ENCODE measurements at regions not wholly inside any gene's neighbourhood (a gene's known extent, or its start where the extent isn't known, plus 50 kb on each side); places are given as distances from the start of the nearest gene placed in this dataset.

DNA sequence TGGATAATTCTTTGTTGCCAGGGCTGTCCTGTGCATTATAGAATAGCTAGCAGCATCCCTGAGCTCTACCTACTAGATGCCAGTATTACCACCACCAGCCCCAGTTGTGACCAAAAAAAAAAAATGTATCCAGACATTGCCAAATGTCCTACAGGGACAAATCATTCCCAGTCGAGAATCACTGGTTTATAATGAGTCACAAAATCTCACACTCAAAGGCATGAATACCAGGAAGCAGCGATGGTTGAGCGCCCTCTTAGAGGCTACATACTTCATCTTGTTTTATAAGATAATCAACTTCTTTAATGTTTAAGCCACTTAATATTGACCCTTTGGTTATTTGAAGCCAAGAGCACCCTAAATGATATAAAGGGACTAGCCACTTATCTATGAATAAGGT is 297.3 kb downstream of the DHX15 start:
- DNase-seq (ENCODE audit: low read depth in 2 of 2), result no peak

DNA sequence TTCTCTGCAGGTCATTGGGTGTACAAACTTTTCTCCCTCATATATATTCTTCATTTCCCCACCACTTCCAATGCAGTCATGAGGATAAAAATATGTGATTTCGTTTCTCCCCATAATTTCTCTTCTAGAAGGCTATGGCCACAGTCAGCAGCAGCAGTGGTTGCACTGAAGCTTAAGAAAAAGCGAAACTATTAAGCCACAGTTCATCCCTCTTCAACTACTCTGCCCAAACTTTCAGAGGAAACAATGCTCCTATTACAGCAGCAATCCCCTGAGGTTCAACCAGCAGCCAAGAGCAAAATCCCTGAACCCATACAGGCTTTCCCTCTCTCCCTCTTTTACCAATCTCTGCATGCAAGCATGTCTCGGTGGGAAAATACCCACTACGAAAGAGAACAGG is 298.6 kb downstream of the DHX15 start:
- DNase-seq (ENCODE audit: low read depth in 2 of 2), result no peak

DNA sequence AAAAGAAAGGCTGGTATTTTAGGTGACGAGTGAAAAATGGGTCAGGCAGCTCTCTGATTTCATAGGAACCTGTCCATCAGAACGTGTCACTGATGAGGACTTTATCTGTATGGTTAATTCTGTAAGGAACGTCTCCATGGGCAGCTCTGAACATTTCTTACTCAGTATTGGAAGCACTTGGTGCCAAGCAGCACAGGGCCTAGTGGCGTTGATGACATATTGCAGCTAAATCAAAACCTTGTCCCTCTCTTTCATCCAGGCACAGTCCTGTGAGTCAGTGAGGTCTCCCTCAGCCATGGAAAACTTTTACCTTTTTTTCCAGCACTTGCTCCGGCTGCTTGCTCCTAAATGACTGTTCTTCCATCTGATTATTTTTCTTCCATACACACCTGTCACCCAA is 301.9 kb downstream of the DHX15 start:
- DNase-seq (ENCODE audit: low read depth in 2 of 2), result no peak

DNA sequence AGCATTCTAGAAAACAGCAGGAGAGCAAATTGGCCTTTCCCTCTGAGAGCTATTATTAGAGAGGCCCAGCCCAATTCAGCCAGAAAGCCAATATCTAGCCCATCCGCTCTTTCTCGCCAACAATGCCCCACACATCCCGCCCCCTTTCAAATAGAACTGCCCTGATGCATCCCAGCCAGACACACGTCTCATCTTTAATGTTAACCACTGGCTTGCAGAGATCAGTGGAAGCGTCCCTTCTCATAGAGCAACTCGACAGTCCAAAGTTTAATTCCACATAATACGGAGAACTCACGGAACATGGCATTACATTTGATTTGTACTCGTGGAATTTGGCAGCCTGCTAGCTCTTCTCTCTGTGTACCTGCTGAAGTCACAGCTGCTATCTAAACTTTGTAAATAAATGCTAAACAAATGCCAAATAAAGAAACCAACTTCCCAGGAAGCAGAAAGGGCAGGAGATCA is 304.4 kb downstream of the DHX15 start:
- no peak for DNase-seq (ENCODE audit: low read depth in 2 of 2)

DNA sequence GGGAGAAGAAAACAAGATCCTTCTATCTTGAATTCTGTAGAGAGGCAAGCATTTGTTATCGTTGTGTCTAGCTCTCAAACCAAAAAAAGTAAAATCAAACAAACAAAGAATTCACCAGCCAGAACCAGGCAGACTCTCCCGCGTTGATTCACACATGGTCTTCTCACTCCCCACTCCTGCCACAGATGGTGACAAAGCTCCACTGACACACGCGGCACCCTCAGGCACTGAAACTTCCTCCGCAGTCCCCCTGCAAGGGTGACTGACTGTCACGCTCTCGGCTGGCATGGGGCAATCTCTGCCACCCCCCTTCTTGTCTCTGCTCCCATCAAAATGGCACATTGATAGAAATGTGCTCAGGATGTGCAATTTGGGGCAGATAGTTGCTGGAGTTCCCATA is 304.9 kb downstream of the DHX15 start:
- no peak for DNase-seq (ENCODE audit: low read depth in 2 of 2)

DNA sequence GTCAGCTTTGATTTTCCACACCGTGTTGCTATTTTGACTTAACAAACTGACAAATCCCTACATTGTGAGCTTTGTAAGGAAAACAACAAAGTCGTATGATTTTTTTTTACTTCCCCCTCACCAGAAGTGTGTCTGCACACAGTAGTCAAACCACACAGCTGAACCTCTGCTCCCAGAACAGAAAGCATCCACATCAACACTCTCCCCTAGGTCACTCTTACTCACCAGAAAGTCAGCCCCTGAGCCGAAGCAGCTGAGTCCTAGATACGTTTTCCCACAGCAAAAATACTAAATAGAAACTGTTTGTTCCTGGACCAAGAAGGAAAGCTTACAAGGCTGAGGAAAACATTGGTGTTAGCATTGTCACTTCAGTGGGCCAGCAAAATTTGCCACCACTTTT is 305.7 kb downstream of the DHX15 start:
- DNase-seq (ENCODE audit: low read depth in 2 of 2), result no peak

DNA sequence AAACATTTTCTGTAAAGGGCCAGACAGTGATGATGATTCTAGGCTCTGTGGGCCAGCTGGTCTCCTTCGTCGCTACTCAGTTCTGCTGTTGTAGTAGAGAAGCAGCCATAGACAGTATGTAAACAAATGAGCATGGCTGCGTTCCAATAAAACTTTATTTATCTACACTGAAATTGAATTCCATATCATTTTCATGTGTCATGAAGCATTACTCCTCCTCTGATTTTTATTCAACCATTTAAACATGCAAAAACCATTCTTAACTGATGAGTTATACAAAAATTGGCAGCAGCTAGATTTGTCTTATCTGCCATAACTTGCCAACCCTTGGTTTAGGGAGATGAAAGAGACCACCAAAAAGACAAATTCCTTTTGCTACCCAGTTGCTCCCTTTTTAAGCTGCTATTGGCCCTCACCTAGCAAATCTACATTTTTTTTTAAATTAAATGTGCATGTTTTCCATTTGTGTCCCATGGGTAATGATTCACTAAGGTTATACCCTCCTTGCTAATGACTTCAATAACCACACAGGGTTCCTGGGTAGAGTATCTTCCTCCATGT is 309.9 kb downstream of the DHX15 start:
- peak; percentile 59 to 64 for DNase-seq (ENCODE audit: low read depth in 2 of 2)

DNA sequence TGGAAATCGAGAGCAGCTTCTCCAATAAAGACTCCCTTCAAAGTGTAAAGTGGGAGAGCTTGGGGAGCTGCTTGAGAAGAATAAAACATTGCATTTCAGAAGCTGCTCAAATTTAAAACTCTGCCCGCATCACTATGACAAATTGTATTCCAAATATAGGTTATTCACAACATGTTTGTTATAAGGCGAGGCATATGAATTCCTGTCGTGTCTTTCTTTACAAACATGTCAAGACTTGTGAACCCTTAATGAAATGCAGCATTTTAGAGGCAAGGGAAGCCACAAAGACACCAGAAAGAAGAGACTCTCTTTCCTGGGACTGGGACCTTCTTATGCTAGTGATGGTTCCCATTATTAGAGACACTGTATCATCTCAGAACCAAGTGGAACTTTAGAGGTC is 311.2 kb downstream of the DHX15 start:
- DNase-seq (ENCODE audit: low read depth in 2 of 2), result no peak

DNA sequence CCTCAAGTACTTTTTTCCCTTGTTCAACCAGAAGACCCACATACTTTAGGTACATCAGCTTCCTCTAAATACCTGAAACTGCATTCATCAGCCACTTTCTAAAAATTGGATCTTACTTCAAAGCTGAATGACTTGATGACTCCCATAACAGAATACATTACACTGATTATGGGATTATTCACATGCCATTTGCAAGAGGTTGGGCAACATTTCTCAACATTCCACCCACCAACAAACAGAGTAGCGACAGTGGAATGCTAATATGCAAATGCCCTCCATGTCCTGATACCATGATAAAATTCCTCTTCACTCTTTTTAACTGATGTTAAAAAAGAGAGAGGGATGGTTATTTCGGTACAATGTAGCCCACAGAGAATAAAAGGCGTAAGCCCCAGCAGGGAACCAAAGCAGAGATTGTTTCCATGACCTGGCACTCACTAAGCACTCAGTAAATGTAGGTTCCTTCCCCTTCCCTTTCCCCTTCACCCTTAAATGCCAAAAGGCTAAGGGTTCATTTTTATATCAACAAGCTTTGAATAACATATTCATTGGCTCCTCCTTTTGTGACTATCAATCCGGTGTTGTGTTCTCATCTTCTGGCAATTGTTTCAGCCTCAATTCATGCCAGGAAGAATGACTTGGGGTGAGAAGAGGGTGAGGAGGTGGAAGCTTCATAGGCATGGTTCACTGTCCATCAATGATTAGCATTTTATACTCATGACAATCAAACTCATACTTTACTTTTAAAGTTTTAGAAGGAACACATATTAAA is 317.2 kb downstream of the DHX15 start:
- DNase-seq (ENCODE audit: low read depth in 2 of 2), result peak; percentile 39 to 48

DNA sequence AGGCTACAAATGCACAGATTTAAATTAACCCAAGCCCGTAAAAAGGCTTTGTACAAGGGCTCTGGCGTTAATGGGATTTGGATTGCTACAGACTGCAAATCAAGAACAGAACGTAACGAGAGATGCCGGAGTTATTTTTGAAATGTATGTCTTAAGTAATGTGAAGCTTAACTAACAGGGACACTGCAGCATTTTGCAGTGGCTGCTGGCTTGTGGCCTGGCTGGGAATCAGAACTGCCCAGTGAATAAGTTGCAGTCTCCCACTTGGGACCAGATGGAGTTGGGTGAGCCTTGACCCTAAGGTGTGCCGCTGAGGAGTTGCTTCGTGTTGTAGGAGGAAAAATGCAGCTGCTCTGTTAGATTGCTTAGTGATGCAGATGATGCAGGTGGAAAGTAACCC is 318.4 kb downstream of the DHX15 start:
- no peak for DNase-seq (ENCODE audit: low read depth in 2 of 2)

DNA sequence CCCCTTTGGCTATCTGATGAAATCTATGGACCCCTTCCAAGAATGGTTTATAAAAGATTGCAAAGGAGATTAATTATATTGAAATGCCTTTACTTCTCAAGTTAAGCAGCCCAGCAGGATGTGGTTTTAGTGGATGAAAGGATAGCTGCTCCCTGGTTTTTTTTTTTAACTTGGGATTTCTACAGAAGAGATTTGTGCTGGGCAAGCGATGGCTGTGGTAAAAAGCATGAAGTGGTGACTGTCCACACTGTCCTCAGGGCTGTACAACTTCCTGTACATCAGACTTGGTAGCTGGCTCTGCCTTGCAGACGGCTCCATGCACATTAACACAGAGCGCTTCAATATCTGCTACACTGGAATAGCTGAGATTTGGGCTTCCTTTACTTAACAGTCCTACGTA is 321.7 kb downstream of the DHX15 start:
- DNase-seq (ENCODE audit: low read depth in 2 of 2), result no peak

DNA sequence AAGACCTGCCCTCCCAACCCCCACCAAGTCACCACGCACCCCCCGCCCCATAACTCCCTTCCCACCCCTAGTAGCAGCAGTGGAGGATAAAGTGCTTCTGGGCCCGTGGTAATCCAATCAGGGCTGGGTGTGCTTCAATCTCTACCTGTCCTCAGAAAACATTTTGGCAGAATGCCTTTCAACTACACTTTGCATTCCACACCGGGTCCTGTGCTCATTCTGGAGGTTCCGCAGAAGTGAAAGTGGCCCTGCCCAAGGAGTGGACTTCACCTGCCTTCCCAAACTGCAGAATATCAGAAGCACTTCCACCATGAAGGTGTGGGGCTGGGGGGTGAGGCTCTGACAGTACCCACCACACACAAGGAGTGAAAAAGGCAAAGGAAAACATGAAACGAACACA is 322.3 kb downstream of the DHX15 start:
- DNase-seq (ENCODE audit: low read depth in 2 of 2), result no peak

DNA sequence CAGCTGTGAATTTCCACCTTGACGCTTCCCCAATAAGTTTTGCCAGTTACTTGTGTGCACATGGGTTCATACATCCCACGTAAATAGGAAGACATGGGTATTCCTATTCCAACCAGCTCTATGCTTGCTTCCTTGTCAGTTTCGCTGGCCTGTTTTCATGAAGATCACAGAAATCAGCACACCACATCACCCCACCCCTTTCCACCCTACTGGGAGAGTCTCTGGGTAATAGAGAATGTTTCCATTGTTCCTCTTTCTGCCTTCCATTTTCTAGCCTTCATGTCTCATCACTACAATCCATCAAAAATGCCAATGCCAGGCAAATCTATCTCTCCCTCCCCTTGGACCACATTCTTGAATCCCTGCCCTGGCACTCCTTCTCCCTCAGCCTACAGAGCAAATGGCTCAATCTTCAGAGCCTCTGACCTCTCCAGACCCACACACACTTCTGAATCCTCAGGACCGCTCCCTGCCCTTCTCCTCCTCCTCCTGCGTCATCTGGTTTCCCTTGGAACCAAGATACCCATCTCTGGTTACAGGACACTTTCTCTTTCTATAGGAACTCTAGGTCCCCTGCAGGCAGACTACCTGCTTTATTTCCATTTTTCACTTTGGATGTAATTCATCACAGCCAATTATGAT is 323.3 kb downstream of the DHX15 start:
- no peak for DNase-seq (ENCODE audit: low read depth in 2 of 2)

DNA sequence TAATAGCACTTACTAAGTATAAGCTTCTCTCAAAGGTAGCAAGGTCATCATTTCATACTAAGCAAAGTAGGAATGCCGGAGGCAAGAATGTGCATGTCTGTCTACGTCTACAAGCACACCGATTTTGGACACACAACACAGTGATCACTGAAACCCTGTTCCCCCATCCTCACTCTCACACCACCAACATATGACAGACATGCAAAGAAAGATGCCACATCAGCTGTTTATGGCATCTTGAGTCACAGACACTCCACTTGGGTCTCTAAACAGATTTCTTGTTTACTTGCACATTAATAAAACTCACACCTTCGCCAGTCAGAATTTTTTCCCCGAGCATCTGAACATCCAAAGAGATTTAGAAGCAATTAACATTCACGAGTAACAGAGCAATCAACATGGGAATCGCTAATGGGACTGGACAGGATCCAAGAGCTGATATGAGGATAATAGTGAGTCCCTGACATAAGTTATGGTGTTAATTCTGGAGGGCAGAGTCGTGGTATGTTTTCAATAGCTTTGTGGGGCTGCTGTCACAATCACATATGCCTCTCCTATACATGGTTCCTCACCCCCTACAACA is 324.1 kb downstream of the DHX15 start:
- DNase-seq (ENCODE audit: low read depth in 2 of 2), result no peak

DNA sequence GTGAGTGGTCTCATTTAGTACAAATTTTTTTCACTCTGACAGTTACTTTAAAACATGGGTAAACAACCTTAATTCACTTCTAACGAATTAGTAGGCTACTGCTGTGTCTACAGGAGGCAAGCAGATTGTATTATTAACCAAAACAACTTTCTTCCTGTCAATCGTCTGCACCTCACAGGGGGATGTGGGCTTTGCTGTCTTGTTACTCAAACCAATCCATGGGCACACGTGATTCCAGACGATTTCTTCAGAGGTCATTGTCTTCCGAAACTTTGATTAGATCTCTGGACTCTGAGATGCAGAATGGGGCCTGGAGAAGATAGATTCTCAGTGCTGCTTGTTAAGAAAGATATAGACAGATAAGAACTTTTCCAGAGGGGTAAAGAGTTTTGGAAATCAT is 327.8 kb downstream of the DHX15 start:
- no peak for DNase-seq (ENCODE audit: low read depth in 2 of 2)

DNA sequence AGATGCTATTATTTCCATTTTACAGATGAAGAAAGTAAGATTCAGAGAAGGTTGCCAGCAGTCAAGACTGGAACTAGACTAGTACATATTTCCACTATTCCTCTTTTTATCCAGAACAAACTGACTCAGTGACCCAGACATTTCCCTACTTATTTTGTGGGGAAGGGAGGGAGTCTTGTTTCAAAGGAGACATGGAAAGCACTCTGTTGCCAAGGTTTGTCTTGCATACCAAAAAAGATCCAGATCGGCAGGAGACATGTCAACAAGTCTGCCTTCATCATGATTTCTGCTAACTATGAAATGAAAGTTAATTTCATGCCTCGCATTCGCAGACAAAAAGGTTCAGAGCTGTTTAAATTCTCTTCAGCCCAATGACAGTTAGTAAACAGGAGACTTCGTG is 328.3 kb downstream of the DHX15 start:
- no peak for DNase-seq (ENCODE audit: low read depth in 2 of 2)

DNA sequence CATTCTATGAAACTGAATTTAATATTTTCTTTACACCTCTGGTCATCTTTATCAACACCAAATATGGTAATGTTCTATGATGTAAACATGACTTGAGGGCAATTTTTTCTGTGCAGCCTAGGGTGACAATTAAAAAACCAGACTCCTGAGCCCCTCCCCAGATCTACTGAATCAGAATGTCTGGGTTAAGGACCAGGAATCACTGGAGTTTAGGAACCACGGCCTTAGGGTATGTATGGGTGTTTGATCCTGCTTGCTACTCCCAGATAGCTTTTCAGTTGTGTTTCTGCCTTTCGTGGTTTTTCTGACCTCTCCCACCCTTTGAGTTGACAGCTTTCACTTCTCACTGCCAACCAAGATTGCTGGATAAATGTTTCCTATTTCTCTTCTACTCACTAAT is 332.2 kb downstream of the DHX15 start:
- DNase-seq (ENCODE audit: low read depth in 2 of 2), result no peak

DNA sequence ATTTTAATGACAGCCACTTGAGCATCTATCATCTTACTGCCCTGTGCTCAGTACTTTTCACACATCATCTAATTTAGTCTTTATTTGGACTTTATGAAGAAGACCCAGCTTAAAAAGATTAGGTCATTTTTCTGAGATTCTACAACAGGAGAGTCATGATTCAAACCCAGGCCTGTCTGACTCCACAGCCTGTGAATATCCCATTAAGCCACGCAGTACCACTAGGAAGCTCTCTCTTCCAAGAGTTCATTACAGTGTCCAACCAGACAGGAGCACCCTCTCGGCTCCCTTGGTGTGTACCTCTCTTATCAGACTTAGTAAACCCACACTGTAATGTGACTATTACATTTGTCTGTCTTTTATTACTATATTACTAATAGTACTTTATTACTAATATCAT is 332.8 kb downstream of the DHX15 start:
- no peak for DNase-seq (ENCODE audit: low read depth in 2 of 2)

DNA sequence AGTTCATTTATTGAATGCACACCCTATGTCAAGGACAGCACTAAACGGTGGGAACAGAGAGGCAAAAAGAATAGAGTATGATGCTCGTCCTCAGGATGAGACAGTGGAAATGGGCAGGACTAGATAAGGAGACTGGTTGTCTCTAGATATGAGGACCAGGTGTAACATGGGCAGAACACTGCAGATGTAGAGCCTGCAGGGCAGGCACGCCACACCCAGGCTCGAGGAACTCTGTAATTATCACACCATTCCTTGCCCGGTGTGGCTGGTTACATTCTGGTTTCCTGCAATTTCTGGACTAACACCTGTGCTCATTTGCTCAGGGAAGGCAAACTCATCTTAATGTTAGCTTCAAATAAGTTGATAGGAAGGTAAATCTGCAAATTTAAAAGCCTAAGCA is 334.4 kb downstream of the DHX15 start:
- DNase-seq (ENCODE audit: low read depth in 2 of 2), result no peak

DNA sequence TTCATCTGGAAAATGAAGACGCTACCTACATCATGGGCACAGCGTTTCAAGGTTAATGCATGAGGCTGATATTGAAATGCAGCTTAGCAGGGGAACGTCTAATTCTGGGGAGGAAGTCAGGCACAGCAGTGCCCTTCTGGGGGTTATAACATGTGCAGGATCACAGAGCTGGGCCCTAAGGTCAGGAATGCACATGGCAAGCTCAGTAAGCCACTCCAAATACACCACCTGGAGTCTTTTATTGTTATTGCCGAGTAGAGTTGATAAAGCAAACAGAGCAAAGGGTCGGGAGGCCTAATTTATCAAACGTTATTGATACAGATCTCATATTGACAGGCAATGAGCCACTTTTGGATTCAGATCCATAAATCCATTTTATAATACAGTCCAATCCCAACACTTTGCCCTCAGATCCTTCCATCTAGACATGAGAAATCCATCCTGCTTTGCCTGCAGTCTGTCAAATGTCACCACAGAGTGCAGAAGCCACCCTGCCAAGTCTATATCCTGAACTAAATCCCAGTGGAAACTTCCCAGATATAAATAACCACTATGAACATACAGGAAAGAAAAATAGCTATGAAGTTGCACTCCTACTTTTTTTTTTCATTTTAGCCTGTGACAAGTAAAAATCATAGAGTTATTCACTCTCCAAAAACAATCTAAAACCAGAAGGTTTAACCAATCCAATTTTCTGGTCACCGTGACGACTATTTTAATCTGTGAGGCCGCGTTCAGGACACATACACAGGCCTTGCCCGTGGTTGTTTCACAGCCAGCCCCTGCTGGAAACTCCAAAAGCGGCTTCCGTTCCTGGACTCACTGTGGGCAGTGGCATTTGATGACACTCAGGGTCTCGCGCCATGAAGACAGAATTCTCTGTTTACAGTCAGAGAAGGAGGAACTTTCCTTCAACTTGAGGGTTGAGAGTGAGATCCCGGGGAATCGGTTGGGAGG is 335.4 kb downstream of the DHX15 start:
- no peak for DNase-seq (ENCODE audit: low read depth in 2 of 2)

DNA sequence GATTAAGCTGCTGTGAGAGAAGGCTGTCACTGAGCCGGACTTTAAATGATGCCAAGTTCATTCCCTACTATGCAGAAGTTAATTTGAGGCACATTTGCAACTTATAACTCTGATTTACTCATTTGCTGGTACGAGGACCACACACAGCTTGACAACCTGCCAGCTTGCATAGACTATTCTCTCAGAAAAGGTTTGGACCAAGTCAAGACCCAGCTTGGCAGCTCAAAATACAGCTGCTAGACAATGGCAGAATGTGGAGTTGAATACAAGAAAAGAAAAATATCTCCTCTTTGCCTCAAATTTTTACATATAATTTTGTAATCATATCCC is 338.9 kb downstream of the DHX15 start:
- no peak for DNase-seq (ENCODE audit: low read depth in 2 of 2)

All from fibroblast of skin of left biceps (primary cell).